C1 segment of cervical spinal cord (tissue), 14 donors: ENCODE measurements at regions not wholly inside any gene's neighbourhood (a gene's known extent, or its start where the extent isn't known, plus 50 kb on each side); places are given as distances from the start of the nearest gene placed in this dataset.

Experiments used
- DNase-seq, 14 donors: peaks; one replicate each; lab custom pipeline; 2025; lab: John Stamatoyannopoulos, UW

DNA sequence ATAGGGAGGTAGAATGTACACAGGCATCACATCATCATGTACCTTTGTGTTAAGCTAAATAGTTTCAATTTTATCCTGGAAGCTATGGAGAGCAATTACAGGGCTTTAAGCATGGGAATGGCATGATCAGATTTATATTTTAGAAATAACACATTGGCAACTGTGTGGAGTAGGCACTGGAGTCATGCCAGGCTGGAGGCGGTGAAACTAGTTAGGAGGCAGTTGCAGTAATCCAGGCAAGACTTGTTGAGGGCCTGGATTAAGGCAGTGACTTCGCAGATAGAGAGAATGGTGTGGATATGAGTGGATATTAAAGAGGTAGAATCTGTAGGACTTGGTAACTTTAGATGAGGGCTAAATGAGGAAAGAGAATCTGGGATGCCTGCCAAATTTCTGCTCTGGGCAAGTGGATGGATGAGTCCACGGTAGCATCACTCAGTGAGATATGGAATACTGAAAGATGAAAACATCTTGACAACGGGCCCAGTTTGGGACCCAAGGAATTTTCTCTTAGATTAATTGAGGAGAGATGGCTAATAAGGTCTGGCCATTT is 506.2 kb downstream of the FGF9 start:
- no peak for DNase-seq

DNA sequence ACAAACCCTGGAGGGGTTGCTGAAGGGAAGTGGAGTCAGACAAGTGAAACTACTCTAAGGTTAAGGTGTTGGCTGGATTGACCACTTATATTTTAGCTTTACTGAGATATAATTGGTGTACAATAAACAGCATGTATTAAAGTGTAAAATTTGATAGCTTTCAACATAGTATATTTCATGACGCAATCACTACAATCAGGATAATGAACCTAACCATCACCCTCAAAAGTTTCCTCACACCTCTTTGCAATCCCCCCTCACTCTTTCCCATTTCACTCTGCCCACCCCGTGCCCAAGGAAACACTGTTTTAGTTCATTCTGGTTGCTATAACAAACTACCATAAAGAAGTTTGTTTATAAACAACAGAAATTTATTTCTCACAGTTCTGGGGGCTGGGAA is 508.0 kb downstream of the FGF9 start:
- no peak for DNase-seq

- DNase-seq, result no peak
Measured at GRCh38 chr13:22187329-22187728, 516.5 kb downstream of the FGF9 start.

DNA sequence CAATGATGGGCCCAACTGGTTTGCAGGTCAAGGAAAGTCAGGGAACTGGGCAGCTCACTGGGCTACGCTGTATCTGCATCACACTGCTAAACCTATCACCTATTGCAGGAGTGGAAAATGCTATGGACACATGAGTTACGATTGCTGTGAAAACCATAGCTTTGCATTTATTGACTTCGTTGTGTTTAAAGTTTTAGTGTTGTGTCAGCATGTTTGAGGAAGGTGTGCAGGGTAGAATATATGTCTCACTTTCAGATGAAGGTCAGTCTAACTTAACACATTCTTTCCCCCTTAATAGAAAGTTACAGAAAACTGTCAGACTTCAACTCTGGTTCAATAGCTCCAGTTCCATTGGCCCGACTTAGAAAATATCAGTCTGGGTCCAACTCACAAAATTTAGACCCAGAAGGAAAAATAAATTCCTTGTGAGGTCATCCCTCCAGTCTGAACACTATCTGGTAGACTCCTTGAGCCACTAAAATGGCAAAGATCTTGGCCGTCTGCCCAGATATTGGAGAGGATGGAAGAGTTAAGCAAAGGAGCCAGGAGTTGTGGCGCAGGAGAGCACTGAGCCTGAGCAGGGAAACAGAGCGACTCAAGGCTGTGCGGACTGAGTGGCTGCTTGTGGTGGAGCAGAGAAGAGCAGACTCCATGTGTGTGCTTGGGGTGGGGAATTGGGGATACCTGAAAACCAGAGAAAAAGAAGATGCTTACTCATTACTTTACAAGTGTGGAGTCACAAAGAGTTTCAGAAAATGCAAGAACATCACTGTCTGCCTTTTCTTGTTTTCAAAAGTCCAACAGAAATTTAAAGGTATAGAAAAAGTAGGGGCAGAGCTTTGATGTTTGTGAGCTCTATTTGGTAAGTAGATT is 518.5 kb downstream of the FGF9 start:
- DNase-seq, result no peak

DNA sequence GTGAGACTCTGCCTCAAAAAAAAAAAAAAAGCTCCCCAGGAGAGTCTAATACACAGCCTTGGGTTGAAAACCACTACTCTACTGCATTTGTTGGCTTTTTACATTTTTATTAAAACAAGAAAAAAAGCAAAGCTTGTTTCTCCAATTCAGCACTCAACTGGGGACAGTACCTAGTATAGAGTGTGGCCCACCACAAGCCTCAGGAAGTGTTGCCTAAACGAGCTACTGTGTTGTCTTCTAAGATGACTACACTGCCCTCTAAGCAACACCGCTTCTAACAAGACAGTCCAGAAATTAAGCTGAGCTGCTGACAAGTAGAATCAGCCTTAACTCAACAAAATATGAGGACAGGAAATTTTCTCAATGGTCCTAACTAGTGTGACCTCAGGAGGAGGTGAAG is 522.2 kb downstream of the FGF9 start:
- DNase-seq, result no peak

- DNase-seq, result peak in 2 of 14 donors; percentile 3 to 78
Measured at GRCh38 chr13:22194106-22194805, 523.4 kb downstream of the FGF9 start.

GRCh38 chr13:22195726-22196125 is 524.9 kb downstream of the FGF9 start:
- DNase-seq, result peak in 1 of 14 donors; percentile 25

DNA sequence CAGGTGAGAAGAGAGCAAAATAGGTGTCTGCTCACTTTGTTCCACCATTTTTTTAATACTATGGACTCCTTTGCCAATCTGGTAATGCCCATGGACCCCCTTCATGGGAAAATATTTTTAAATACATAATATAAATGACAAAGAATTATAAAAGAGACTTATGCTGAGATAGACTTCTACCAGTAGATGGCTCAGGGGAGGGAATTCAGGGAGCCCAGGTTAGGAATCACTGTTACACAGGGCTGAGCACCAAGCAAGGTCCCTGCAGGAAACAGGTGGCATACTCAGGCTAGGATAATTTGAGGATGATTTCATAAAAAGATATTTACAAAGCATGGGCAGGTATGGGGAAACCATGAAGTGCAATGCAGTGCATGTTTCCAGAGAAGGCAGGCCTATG is 525.9 kb downstream of the FGF9 start:
- DNase-seq, result no peak

DNA sequence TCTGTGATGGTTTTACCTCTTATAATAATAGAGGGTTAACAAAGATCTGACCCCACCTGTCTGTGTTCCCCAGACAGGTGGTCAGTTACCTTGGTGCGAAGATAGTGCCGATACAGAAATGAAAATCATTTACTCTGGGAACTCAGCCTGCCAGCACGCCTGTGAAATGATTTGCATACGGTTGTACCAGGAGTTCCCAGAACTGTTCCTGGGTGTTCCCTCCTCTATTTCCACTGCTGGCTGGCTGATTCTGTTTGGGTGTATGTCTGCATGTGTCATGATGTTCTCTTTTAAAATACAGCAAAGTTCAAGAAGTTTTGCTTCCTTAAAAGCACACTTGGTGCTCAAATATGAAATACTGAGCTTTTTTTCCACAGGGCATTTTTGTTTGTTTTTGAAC is 527.1 kb downstream of the FGF9 start:
- DNase-seq, result peak in 1 of 14 donors; percentile 1

- DNase-seq, result peak in 1 of 14 donors; percentile 10
Measured at GRCh38 chr13:22198641-22199217, 527.9 kb downstream of the FGF9 start.

- no peak for DNase-seq
Measured at GRCh38 chr13:22200440-22200839, 529.6 kb downstream of the FGF9 start.

DNA sequence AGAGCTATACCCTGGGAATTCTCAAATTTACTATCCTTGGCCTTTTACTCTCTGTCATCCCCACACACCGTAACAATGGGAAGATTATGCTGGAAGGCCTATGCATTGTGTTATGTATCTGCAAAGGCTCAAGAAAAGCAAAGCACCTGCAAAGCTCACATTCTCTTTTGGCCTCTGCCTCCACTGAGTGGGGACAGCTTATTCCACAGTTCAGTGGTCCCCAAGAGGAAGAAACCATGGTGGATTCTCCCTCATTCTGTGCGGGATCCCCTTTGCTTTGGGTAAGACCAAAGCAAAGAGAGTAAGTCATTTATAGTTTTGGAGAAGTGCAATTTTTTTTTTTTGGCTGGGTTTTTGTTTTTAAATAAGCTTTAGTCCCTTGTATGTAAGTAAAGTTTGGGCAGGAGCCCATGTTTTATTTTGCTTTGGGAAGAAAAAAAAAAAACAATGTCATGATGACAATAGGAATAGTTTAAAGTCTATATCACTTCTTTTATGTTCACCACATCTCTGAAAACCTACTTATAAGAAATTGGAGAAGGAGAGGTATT is 530.6 kb downstream of the FGF9 start:
- no peak for DNase-seq

GRCh38 chr13:22210134-22210930 is 539.5 kb downstream of the FGF9 start:
- DNase-seq, result no peak

GRCh38 chr13:22211876-22212275 is 541.0 kb downstream of the FGF9 start:
- DNase-seq, result no peak

DNA sequence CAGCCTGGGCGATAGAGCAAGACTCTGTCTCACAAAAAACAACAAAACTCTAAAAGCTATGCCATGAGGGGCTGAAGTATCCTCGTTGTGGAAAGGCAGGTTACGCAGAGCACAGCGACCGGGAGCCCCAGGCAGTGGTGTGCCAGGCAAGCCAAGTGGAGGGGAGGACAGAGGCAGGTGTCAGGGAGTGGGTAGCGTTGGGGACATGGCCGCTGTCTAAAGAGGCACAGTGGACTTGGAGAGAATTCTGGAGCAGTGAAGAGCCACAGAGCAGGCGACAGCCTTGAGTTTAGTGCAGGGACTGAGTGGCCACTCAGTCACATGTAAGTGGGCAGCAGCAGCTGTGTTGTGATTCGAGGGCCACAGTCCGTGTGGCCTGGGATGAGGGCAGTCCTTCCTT is 541.7 kb downstream of the FGF9 start:
- DNase-seq, result no peak

- no peak for DNase-seq
Measured at GRCh38 chr13:22214184-22214583, 543.3 kb downstream of the FGF9 start.

DNA sequence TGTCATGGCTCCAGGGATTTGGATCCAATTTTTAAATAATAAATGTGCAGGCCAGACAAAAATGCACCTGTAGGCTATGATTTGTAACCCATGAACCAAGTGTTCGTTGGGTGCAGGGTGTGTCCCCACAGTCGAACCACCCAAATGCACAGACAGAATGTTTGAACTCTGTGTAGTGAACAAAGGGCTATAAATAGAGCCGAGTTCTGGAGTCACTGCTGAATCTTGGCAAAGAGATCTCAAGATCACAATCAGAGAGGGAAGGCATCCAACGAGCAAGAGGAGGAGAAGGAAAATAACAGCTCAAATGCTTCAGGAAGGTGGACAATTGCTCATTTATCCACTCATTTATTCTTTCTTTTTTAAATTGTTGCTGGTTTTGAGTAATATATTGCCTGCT is 547.9 kb downstream of the FGF9 start:
- DNase-seq, result no peak

DNA sequence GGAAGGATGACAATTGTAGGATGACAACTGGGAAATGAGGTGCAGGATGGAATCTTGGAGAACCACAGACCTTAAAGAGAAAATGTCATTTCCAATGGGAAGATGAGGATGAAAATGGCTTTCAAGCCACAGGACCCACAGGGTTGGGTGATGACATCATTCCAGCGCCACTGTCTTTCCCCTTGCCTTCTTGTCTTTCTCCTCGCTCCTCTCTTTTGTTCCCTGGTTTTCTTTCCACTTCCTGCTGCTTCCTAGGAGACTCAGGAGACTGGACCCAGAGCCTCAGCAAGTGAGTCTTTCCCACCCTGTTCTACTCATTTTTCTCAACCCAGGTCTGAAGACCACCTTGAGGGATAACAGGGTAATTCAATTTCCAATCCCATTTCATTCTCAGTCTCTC is 548.8 kb downstream of the FGF9 start:
- DNase-seq, result no peak

GRCh38 chr13:22220151-22221135 is 549.6 kb downstream of the FGF9 start:
- no peak for DNase-seq

GRCh38 chr13:22223411-22223810 is 552.5 kb downstream of the FGF9 start:
- DNase-seq, result no peak
